IMR-90 (cell line): ENCODE measurements at regions not wholly inside any gene's neighbourhood (a gene's known extent, or its start where the extent isn't known, plus 50 kb on each side); places are given as distances from the start of the nearest gene placed in this dataset.

Experiments used
- ATAC-seq: fragments of 200-7000 bp; cut with Tn5 transposase; 2 replicates; pipeline ENCODE4 v1.9.1; 2020; ENCODE audit warnings: low read depth, mild to moderate bottlenecking, moderate library complexity
- BruUV-seq: library from RNA; stranded (reverse); fragments of 400-500 nt; replicated peaks from 2 replicates; lab custom pipeline; 2021; lab: Mats Ljungman, UMichigan
- CTCF ChIA-PET: fragments of 300-600 bp; formaldehyde crosslinking; extraction: SDS; loops from one replicate; lab custom pipeline; 2021; ENCODE audit warnings: antibody characterized with exemption; lab: Yijun Ruan, JAX
- POLR2A ChIA-PET: fragments of 300-600 bp; sonication (Branson Sonifier 250); formaldehyde crosslinking; loops from one replicate; lab custom pipeline; 2022; ENCODE audit warnings: antibody characterized with exemption; ENCODE audit not compliant: unreplicated experiment; lab: Charles Lee
- DNase-seq: peaks from one replicate; pipeline ENCODE4 v3.0.0; 2013
- H2AFZ ChIP-seq: replicated peaks from 2 replicates; pipeline ENCODE3; 2013; ENCODE audit warnings: low read length, mild to moderate bottlenecking; ENCODE audit not compliant: poor library complexity
- H2AK5ac ChIP-seq: 2 replicates; pipeline ENCODE4 v1.6.1; 2013; ENCODE audit warnings: low read depth, low read length, inconsistent platforms
- H2AK9ac ChIP-seq: replicated peaks from 2 replicates; pipeline ENCODE3; 2013; ENCODE audit warnings: mild to moderate bottlenecking, low read depth, low read length, moderate library complexity; ENCODE audit not compliant: poor library complexity
- H2BK120ac ChIP-seq: 2 replicates; pipeline ENCODE4 v1.6.1; 2013; ENCODE audit warnings: low read depth, low read length, inconsistent platforms
- H2BK15ac ChIP-seq: 3 replicates; pipeline ENCODE4 v1.6.1; 2013; ENCODE audit warnings: low read depth, low read length, inconsistent platforms
- H2BK20ac ChIP-seq: 2 replicates; pipeline ENCODE4 v1.6.1; 2013; ENCODE audit warnings: low read depth, mild to moderate bottlenecking, inconsistent platforms, low read length, moderate library complexity
- H2BK5ac ChIP-seq: 2 replicates; pipeline ENCODE4 v1.6.1; 2013; ENCODE audit warnings: mild to moderate bottlenecking, low read depth, low read length, inconsistent platforms; ENCODE audit not compliant: poor library complexity, severe bottlenecking
- H3K14ac ChIP-seq: replicated peaks from 2 replicates; pipeline ENCODE4 v1.6.1; 2013; ENCODE audit warnings: low read depth, low read length, inconsistent platforms
- H3K18ac ChIP-seq: 2 replicates; pipeline ENCODE4 v1.6.1; 2013; ENCODE audit warnings: low read depth, low read length, control low read depth
- H3K23ac ChIP-seq: 2 replicates; pipeline ENCODE4 v1.6.1; 2013; ENCODE audit warnings: low read depth, low read length, inconsistent platforms
- H3K27ac ChIP-seq: 2 replicates; pipeline ENCODE4 v1.5.1; 2013; ENCODE audit warnings: mild to moderate bottlenecking, control low read depth, low read length; ENCODE audit not compliant: insufficient read depth
- H3K27me3 ChIP-seq: 2 replicates; pipeline ENCODE4 v1.6.1; 2013; ENCODE audit warnings: low read length; ENCODE audit not compliant: control insufficient read depth, insufficient read depth
- H3K36me3 ChIP-seq: 2 replicates; pipeline ENCODE4 v1.6.1; 2013; ENCODE audit warnings: low read length, mixed read lengths; ENCODE audit not compliant: control insufficient read depth, insufficient read depth
- H3K4ac ChIP-seq: 2 replicates; pipeline ENCODE4 v1.6.1; 2013; ENCODE audit warnings: low read depth, low read length, inconsistent platforms
- H3K4me1 ChIP-seq: 2 replicates; pipeline ENCODE4 v1.6.1; 2013; ENCODE audit warnings: low read length, mixed read lengths; ENCODE audit not compliant: control insufficient read depth, insufficient read depth
- H3K4me2 ChIP-seq: 2 replicates; pipeline ENCODE4 v1.6.1; 2013; ENCODE audit warnings: low read depth, mild to moderate bottlenecking, control low read depth, low read length, moderate library complexity
- H3K4me3 ChIP-seq: 2 replicates; pipeline ENCODE4 v1.5.1; 2013; ENCODE audit warnings: low read depth, mild to moderate bottlenecking, control low read depth, low read length, moderate library complexity; ENCODE audit not compliant: insufficient read depth
- H3K56ac ChIP-seq: 2 replicates; pipeline ENCODE4 v1.6.1; 2013; ENCODE audit warnings: low read length, inconsistent platforms; ENCODE audit not compliant: insufficient read depth; ENCODE audit errors: extremely low read depth
- H3K79me1 ChIP-seq, 2 experiments: 2 replicates each; pipeline ENCODE4 v1.6.1; 2013; ENCODE audit warnings: low read length in 2 of 2, inconsistent platforms in 1 of 2, low read depth in 1 of 2
- H3K9ac ChIP-seq: 2 replicates; pipeline ENCODE4 v1.6.1; 2013; ENCODE audit warnings: low read depth, low read length, control low read depth
- H3K9me1 ChIP-seq: 2 replicates; pipeline ENCODE4 v1.6.1; 2013; ENCODE audit warnings: low read length, inconsistent platforms; ENCODE audit not compliant: insufficient read depth
- H3K9me3 ChIP-seq: 2 replicates; pipeline ENCODE4 v1.6.1; 2013; ENCODE audit warnings: low read length; ENCODE audit not compliant: control insufficient read depth, insufficient read depth
- H4K20me1 ChIP-seq: 2 replicates; pipeline ENCODE4 v1.6.1; 2013; ENCODE audit warnings: low read length, inconsistent platforms; ENCODE audit not compliant: insufficient read depth
- H4K5ac ChIP-seq: 2 replicates; pipeline ENCODE4 v1.6.1; 2013; ENCODE audit warnings: mild to moderate bottlenecking, low read depth, low read length, control low read depth
- H4K8ac ChIP-seq, 2 experiments: 2 replicates each; pipeline ENCODE4 v1.6.1; 2013; ENCODE audit warnings: low read depth in 2 of 2, low read length in 2 of 2, control low read depth in 1 of 2, inconsistent platforms in 1 of 2
- H4K91ac ChIP-seq: 2 replicates; pipeline ENCODE4 v1.6.1; 2013; ENCODE audit warnings: low read depth, low read length, inconsistent platforms; ENCODE audit not compliant: insufficient read depth
- BHLHE40 ChIP-seq: fragments of 150-350 bp; IDR thresholded peaks from 2 replicates; pipeline ENCODE4 v1.6.1; 2016; ENCODE audit warnings: mild to moderate bottlenecking, low read depth, low read length
- CEBPB ChIP-seq: IDR thresholded peaks from 2 replicates; pipeline ENCODE4 v1.6.1; 2012; ENCODE audit warnings: low read depth, low read length, improper control_type of control experiment
- CHD1 ChIP-seq: IDR thresholded peaks from 2 replicates; pipeline ENCODE4 v1.6.1; 2012; ENCODE audit warnings: low read depth, low read length, improper control_type of control experiment
- CTCF ChIP-seq: conservative IDR thresholded peaks from 2 replicates; pipeline ENCODE4 v1.5.1; 2012; ENCODE audit warnings: mild to moderate bottlenecking, low read depth, low read length, improper control_type of control experiment
- ELK1 ChIP-seq: fragments of 150-350 bp; IDR thresholded peaks from 2 replicates; pipeline ENCODE4 v1.6.1; 2016; ENCODE audit warnings: low read depth, mild to moderate bottlenecking, low read length, moderate library complexity, borderline replicate concordance
- MAFK ChIP-seq: IDR thresholded peaks from 2 replicates; pipeline ENCODE4 v1.6.1; 2012; ENCODE audit warnings: low read depth, low read length, improper control_type of control experiment
- MAZ ChIP-seq: IDR thresholded peaks from 2 replicates; pipeline ENCODE4 v1.6.1; 2012; ENCODE audit warnings: low read depth, mild to moderate bottlenecking, low read length, improper control_type of control experiment, moderate library complexity, borderline replicate concordance
- POLR2A ChIP-seq: IDR thresholded peaks from 2 replicates; pipeline ENCODE4 v1.6.1; 2012; ENCODE audit warnings: mild to moderate bottlenecking, low read depth, low read length
- RAD21 ChIP-seq: IDR thresholded peaks from 2 replicates; pipeline ENCODE4 v1.6.1; 2012; ENCODE audit warnings: low read length, improper control_type of control experiment
- RCOR1 ChIP-seq: IDR thresholded peaks from 2 replicates; pipeline ENCODE4 v1.6.1; 2012; ENCODE audit warnings: mild to moderate bottlenecking, low read length, improper control_type of control experiment; ENCODE audit not compliant: insufficient replicate concordance
- RFX5 ChIP-seq: IDR thresholded peaks from 2 replicates; pipeline ENCODE4 v1.8.0; 2012; ENCODE audit warnings: low read depth, mild to moderate bottlenecking, low read length, moderate library complexity
- SMC3 ChIP-seq: fragments of 150-350 bp; IDR thresholded peaks from 2 replicates; pipeline ENCODE4 v1.6.1; 2016; ENCODE audit warnings: low read depth, mild to moderate bottlenecking, antibody characterized with exemption, low read length, moderate library complexity
- WGBS, 2 experiments: methylation state at CpG; one replicate each; pipeline versions ENCODE4 v1.1.5 to v1.1.7; 2013; ENCODE audit warnings: missing lambda C conversion rate in 2 of 2; ENCODE audit not compliant: insufficient read length in 1 of 2; ENCODE audit errors: extremely low coverage in 2 of 2; 5-methylcytosine and 5-hydroxymethylcytosine counted together
- dilution Hi-C: fragments of 300-500 bp; cut with HindIII; formaldehyde crosslinking; loops from one replicate; pipeline ENCODE4 v1.14.3; 2018; ENCODE audit warnings: low sequenced_read_pairs; ENCODE audit not compliant: unreplicated experiment
- in situ Hi-C: fragments of 300-500 bp; cut with MboI; formaldehyde crosslinking; loops from 3 replicates; pipeline ENCODE4 v1.14.3; 2019; ENCODE audit warnings: low sequenced_read_pairs, inconsistent platforms, mixed read lengths
- intact Hi-C: fragments of 100-400 bp; cut with micrococcal nuclease; formaldehyde crosslinking; loops from 2 replicates; pipeline ENCODE4 v1.10.0; 2022

GRCh38 chr1:50357186-50357585 is 66.1 kb downstream of the DMRTA2 start:
- CTCF ChIA-PET = interaction anchor here (0.6 kb wide), 1 partner anchor 44 kb away, joined by 3 read pairs; no protein-coding TSS in a partner anchor
- POLR2A ChIA-PET = no interaction called here
- H3K23ac ChIP-seq = no peak overlapping the region
- H4K8ac ChIP-seq = no peak overlapping the region
- 100% methylated on average over 1 of the region's 6 CpGs; no CpG with 5 or more reads in 1 of the 2 experiments for WGBS, 2 experiments
- no peak overlapping the region for H2BK20ac ChIP-seq
- no peak for TF ChIP-seq SMC3
- no peak for TF ChIP-seq MAZ
- no peak for TF ChIP-seq MAFK
- no peak for TF ChIP-seq BHLHE40
- no peak for TF ChIP-seq RFX5
- TF ChIP-seq CEBPB = no peak
- no peak for TF ChIP-seq ELK1
- TF ChIP-seq CTCF = no peak
- TF ChIP-seq CHD1 = no peak
- TF ChIP-seq RAD21 = no peak
- TF ChIP-seq POLR2A = no peak
- no peak for TF ChIP-seq RCOR1
- H2AFZ ChIP-seq = no peak overlapping the region
- H3K56ac ChIP-seq = no peak overlapping the region
- no peak overlapping the region for H3K4me3 ChIP-seq
- H3K27ac ChIP-seq = no peak overlapping the region
- H4K91ac ChIP-seq = no peak overlapping the region
- no peak overlapping the region for H3K14ac ChIP-seq
- DNase-seq = no peak
- intact Hi-C loops (no loop called here), dilution Hi-C loops (no loop called here), in situ Hi-C loops (loop anchor here (25.0 kb wide), 1 partner anchor 830 kb away; no protein-coding TSS in a partner anchor)
- H3K9me1 ChIP-seq = no peaks in the 10 kb centered on the region
- H2AK9ac ChIP-seq = no peak overlapping the region
- no peak for ATAC-seq
- H2BK120ac ChIP-seq = no peak overlapping the region
- H3K18ac ChIP-seq = no peak overlapping the region
- no peak overlapping the region for H3K4me2 ChIP-seq
- H2BK15ac ChIP-seq = no peak overlapping the region
- H3K79me1 ChIP-seq = no peaks in the 10 kb centered on the region
- H4K20me1 ChIP-seq = no peaks in the 10 kb centered on the region
- H2AK5ac ChIP-seq = no peak overlapping the region
- no peaks in the 10 kb centered on the region for H3K27me3 ChIP-seq
- H3K4ac ChIP-seq = no peak overlapping the region
- no peak overlapping the region for H3K9ac ChIP-seq
- no peaks in the 10 kb centered on the region for H3K9me3 ChIP-seq
- BruUV-seq = no TSS peak
- no peaks in the 10 kb centered on the region for H3K4me1 ChIP-seq
- H2BK5ac ChIP-seq = no peak overlapping the region
- H4K5ac ChIP-seq = no peak overlapping the region
- H3K36me3 ChIP-seq = no peaks in the 10 kb centered on the region
